ENCODE measurements at regions not wholly inside any gene's neighbourhood (a gene's known extent, or its start where the extent isn't known, plus 50 kb on each side); places are given as distances from the start of the nearest gene placed in this dataset.

DNA sequence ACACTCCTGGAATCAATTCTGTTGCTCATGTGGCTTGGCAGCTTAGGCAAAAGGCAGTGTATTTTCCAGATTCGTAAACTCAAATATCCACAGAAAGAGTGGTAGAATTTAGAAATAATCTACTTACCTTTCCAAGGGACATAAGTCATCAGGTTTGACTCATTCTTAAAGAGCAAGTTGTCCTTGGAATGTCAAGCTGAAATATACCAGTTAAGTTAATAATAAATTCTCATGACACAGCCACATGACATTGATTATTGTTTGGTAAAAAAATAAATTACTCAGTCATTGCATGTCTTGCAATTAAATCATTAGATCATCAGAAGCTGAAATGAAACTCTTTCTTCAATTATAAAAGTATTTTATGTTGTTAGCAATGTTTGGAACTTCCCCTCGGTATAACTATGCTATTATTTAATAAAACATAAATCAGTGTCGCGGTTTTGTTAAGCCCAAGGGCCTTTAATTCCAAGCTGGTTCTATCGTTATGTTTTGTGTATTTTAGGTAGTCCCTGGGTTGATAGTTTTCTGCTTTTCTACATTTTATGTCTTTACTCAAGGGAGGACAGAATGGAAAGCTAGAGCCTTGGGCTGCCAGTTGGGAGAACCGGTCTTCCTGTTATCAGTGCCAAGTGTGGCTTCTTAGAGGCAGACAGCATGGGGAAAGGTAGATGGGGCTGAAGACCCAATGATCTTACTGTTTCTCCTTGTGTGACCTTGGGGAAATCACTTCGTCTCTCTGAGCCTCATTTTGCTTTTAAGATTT lies 79.3 kb upstream of the PRLR start:
- TF ChIP-seq POLR2A (IDR thresholded peaks at IDR 0.05) (no peak), POLR2AphosphoS5 (IDR thresholded peaks at IDR 0.05) (no peak)
- TF ChIP-seq, protein P1, sequence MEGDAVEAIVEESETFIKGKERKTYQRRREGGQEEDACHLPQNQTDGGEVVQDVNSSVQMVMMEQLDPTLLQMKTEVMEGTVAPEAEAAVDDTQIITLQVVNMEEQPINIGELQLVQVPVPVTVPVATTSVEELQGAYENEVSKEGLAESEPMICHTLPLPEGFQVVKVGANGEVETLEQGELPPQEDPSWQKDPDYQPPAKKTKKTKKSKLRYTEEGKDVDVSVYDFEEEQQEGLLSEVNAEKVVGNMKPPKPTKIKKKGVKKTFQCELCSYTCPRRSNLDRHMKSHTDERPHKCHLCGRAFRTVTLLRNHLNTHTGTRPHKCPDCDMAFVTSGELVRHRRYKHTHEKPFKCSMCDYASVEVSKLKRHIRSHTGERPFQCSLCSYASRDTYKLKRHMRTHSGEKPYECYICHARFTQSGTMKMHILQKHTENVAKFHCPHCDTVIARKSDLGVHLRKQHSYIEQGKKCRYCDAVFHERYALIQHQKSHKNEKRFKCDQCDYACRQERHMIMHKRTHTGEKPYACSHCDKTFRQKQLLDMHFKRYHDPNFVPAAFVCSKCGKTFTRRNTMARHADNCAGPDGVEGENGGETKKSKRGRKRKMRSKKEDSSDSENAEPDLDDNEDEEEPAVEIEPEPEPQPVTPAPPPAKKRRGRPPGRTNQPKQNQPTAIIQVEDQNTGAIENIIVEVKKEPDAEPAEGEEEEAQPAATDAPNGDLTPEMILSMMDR (IDR thresholded peaks at IDR 0.05), result no peak
